Activated B cell treated with CpG ODN at 0.5 μM for 24 hours (primary cell): ENCODE measurements at regions not wholly inside any gene's neighbourhood (a gene's known extent, or its start where the extent isn't known, plus 50 kb on each side); places are given as distances from the start of the nearest gene placed in this dataset.
"Not testable (repeated sequence)": the region's sequence is repeated elsewhere in the genome, so short reads cannot be mapped to it uniquely, and the experiment has no call there.

ENCODE experiments used
- ATAC-seq: fragments of 200-7000 bp; cut with Tn5 transposase; one replicate; pipeline ENCODE4 v1.10.0; 2021; ENCODE audit warnings: low read depth, mild to moderate bottlenecking, moderate library complexity
- CTCF ChIA-PET: fragments of 350-600 bp; sonication (Branson Sonifier 250); formaldehyde crosslinking; loops from one replicate; lab custom pipeline; 2021; ENCODE audit warnings: antibody characterized with exemption; lab: Charles Lee
- POLR2A ChIA-PET: fragments of 350-600 bp; sonication (Branson Sonifier 250); formaldehyde crosslinking; loops from one replicate; lab custom pipeline; 2021; ENCODE audit warnings: antibody characterized with exemption; lab: Charles Lee
- DNase-seq: peaks from one replicate; pipeline ENCODE4 v3.0.0; 2022
- H3K27ac Mint-ChIP-seq: one replicate; pipeline ENCODE4 v1.8.0; 2020; ENCODE audit warnings: mixed read lengths
- H3K27me3 Mint-ChIP-seq: one replicate; pipeline ENCODE4 v1.8.0; 2021; ENCODE audit warnings: mixed read lengths
- H3K36me3 Mint-ChIP-seq: one replicate; pipeline ENCODE4 v1.8.0; 2021; ENCODE audit warnings: low read depth, mixed read lengths
- H3K4me1 Mint-ChIP-seq: one replicate; pipeline ENCODE4 v1.8.0; 2021; ENCODE audit warnings: mixed read lengths
- H3K4me3 Mint-ChIP-seq: one replicate; pipeline ENCODE4 v1.8.0; 2020; ENCODE audit warnings: mild to moderate bottlenecking, mixed read lengths
- H3K9me3 Mint-ChIP-seq: one replicate; pipeline ENCODE4 v1.8.0; 2020; ENCODE audit warnings: mixed read lengths
- intact Hi-C: fragments of 100-400 bp; cut with micrococcal nuclease; formaldehyde crosslinking; loops from one replicate; pipeline ENCODE4 v1.15.1; 2024
- TF ChIP-seq, protein P1 (sequence below): fragments of 200-600 bp; IDR thresholded peaks from one replicate; pipeline ENCODE4 v1.8.0; 2022; ENCODE audit warnings: antibody characterized with exemption, mild to moderate bottlenecking

DNA sequence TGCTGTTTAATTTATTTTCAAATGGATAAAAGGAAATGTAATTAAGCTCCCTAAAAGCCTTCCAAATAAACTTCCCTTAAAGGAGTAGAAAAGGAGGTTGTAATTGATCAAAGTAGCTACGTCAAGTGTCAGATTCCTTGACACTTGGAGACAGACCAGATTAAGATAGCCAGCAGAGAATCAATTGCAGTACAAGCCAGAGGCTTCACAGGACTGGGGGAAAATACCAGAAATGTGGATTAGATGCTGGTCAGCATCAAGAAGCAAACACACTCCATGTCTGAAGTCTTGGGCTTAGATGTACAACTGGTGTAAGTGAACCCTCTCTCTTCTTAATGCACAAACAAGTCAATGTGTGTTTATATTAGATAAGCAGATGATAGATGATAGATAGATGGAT, 184.9 kb upstream of the TAS2R1 start:
- TF ChIP-seq, protein P1, sequence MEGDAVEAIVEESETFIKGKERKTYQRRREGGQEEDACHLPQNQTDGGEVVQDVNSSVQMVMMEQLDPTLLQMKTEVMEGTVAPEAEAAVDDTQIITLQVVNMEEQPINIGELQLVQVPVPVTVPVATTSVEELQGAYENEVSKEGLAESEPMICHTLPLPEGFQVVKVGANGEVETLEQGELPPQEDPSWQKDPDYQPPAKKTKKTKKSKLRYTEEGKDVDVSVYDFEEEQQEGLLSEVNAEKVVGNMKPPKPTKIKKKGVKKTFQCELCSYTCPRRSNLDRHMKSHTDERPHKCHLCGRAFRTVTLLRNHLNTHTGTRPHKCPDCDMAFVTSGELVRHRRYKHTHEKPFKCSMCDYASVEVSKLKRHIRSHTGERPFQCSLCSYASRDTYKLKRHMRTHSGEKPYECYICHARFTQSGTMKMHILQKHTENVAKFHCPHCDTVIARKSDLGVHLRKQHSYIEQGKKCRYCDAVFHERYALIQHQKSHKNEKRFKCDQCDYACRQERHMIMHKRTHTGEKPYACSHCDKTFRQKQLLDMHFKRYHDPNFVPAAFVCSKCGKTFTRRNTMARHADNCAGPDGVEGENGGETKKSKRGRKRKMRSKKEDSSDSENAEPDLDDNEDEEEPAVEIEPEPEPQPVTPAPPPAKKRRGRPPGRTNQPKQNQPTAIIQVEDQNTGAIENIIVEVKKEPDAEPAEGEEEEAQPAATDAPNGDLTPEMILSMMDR: no peak
- no peak overlapping the region for H3K27ac Mint-ChIP-seq
- ATAC-seq (no peak), DNase-seq (no peak)
- H3K36me3 Mint-ChIP-seq: no peaks in the 10 kb centered on the region
- ChIA-PET POLR2A (no interaction called here), CTCF (no interaction called here)
- no peaks in the 10 kb centered on the region for H3K9me3 Mint-ChIP-seq
- intact Hi-C loops: no loop called here
- H3K4me1 Mint-ChIP-seq: no peaks in the 10 kb centered on the region
- H3K27me3 Mint-ChIP-seq: no peaks in the 10 kb centered on the region
- no peak overlapping the region for H3K4me3 Mint-ChIP-seq

DNA sequence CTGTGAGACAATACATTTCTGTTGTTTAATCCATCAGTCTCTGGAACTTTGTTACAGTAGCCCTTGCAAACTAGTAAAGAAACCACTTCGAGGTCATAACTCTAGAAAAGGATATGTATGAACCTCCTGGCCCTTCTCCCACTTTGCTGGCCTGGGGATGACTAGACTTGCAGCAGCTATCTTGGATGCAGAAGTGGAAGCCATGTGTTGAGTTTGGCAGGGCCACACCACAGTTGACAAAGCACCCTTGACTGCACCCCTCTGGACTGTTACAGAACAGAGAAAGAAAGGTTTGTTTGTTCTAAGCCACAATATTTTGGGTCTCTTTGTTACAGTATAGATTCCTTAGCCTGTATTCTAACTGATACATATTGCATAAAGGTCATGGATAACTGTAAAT, 183.2 kb upstream of the TAS2R1 start:
- CTCF ChIA-PET: no interaction called here
- intact Hi-C loops: no loop called here
- POLR2A ChIA-PET: no interaction called here

DNA sequence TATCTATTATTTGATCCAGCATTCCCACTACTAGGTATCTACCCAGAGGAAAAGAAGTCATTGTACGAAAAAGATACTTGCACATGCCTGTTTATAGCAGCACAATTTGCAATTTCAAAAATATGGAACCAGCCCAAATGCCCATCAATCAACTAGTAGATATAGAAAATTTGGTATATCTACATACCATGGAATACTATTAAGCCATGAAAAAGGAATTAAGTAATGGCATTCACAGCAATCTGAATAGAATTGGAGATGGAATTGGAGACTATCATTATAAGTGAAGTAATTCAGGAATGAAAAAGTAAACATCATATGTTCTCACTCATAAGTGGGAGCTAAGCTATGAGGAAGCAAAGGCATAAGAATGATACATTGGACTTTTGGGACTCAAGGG, 177.2 kb upstream of the TAS2R1 start:
- not testable (repeated sequence) for ATAC-seq, H3K36me3 Mint-ChIP-seq

More for the DNA sequence above, 183.2 kb upstream of the TAS2R1 start:
- Mint-ChIP-seq H3K27ac (no peak overlapping the region), H3K4me3 (no peak overlapping the region), H3K27me3 (no peaks in the 10 kb centered on the region), H3K9me3 (no peaks in the 10 kb centered on the region), H3K4me1 (no peaks in the 10 kb centered on the region), H3K36me3 (no peaks in the 10 kb centered on the region)
- TF ChIP-seq, protein P1: no peak
- ATAC-seq: no peak
- DNase-seq: no peak

DNA sequence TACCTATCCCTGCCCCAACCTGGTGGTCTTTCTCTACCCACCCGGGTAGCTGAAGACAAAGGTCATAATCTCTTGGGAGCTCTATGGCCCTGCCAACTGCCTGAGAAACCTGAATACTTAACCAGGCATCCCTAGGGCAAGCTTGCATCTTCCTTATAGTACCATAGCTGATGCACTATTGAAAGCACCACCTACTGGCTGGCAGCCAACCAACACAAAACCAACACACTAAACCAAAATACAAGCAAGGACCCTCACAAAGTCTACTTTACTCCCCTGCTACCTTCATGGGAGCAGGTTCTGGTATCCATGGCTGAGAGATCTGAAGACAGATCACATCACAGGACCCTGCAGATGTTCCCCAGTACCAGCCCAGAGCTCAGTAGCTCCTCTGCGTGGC, 171.8 kb upstream of the TAS2R1 start:
- ChIA-PET POLR2A (no interaction called here), CTCF (no interaction called here)
- DNase-seq (no peak), ATAC-seq (no peak)
- H3K9me3 Mint-ChIP-seq: peaks cover 3% of the 10 kb centered on the region
- H3K27me3 Mint-ChIP-seq: no peaks in the 10 kb centered on the region
- no peak overlapping the region for H3K4me3 Mint-ChIP-seq
- TF ChIP-seq, protein P1: no peak
- no peaks in the 10 kb centered on the region for H3K4me1 Mint-ChIP-seq
- no peak overlapping the region for H3K27ac Mint-ChIP-seq
- intact Hi-C loops: no loop called here
- no peaks in the 10 kb centered on the region for H3K36me3 Mint-ChIP-seq

More for the DNA sequence above, 177.2 kb upstream of the TAS2R1 start:
- POLR2A ChIA-PET, H3K4me3 Mint-ChIP-seq, DNase-seq, intact Hi-C loops, H3K27ac Mint-ChIP-seq, H3K27me3 Mint-ChIP-seq, H3K4me1 Mint-ChIP-seq, CTCF ChIA-PET: not testable (repeated sequence)
- peaks cover 12% of the 10 kb centered on the region for H3K9me3 Mint-ChIP-seq

- ATAC-seq (no peak), DNase-seq (no peak)
- TF ChIP-seq, protein P1: no peak
- Mint-ChIP-seq H3K4me3 (no peak overlapping the region), H3K36me3 (no peaks in the 10 kb centered on the region), H3K27ac (no peak overlapping the region), H3K9me3 (no peaks in the 10 kb centered on the region), H3K4me1 (no peaks in the 10 kb centered on the region), H3K27me3 (no peaks in the 10 kb centered on the region)
- ChIA-PET POLR2A (no interaction called here), CTCF (no interaction called here)
- intact Hi-C loops: no loop called here
Observed at GRCh38 chr5:9799606-9800005, 169.5 kb upstream of the TAS2R1 start.

GRCh38 chr5:9790276-9790675, 160.1 kb upstream of the TAS2R1 start:
- Mint-ChIP-seq H3K36me3 (no peaks in the 10 kb centered on the region), H3K27me3 (no peaks in the 10 kb centered on the region), H3K27ac (no peak overlapping the region), H3K9me3 (no peaks in the 10 kb centered on the region), H3K4me3 (no peak overlapping the region), H3K4me1 (no peaks in the 10 kb centered on the region)
- intact Hi-C loops: no loop called here
- ChIA-PET CTCF (no interaction called here), POLR2A (no interaction called here)
- TF ChIP-seq, protein P1: no peak
- DNase-seq (no peak), ATAC-seq (no peak)
